Activated effector memory CD4-positive, alpha-beta T cell treated with anti-CD3 and anti-CD28 coated beads, Interleukin-2, amount 50 U/mL, for 16 hours (primary cell): ENCODE measurements at regions not wholly inside any gene's neighbourhood (a gene's known extent, or its start where the extent isn't known, plus 50 kb on each side); places are given as distances from the start of the nearest gene placed in this dataset.
"Not testable (repeated sequence)": the region's sequence is repeated elsewhere in the genome, so short reads cannot be mapped to it uniquely, and the experiment has no call there.

Experiments used
- DNase-seq: peaks from one replicate; pipeline ENCODE4 v3.0.0-alpha.2; 2020

GRCh38 chr1:104028416-104029035, 278.8 kb downstream of the AMY1C start:
- DNase-seq: no peak

DNA sequence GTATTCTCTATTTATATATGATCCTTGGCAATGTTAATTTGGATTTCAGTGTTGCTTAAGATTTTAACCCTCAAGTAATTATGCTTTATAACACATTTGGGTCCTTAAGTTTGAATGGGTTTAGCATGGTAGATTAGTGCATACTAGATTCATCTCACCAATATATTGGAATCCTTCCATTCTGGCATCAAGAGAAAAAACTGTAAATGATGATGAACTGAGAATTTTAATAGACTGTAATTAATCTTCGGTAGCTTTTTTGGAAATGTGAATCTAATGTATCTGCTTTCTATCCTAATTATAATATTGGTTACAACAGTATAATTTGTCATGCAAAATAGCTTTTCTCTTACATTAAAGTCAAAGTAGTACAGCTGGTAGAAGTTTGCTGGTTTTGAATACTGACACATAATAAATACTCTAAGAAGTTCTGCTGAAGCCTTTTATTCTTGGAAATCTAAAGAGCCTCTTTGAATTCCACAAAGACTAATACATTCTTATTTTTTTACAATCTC, 279.8 kb downstream of the AMY1C start:
- DNase-seq: no peak

DNA sequence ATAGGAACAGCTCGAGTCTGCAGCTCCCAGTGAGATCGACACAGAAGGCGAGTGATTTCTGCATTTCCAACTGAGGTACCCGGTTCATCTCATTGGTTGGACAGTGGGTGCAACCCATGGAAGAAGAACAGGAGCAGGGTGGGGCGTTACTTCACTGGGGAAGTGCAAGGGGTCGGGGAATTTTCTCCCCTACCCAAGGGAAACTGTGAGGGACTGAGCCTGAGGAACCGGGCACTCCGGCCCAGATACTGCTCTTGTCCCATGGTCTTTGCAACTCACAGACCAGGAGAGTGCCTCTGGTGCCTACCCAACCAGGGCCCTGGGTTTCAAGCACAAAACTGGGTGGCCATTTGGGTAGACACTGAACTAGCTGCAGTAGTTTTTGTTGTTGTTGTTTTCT, 307.1 kb downstream of the AMY1C start:
- no peak for DNase-seq

- not testable (repeated sequence) for DNase-seq
These were observed 307.7 kb downstream of the AMY1C start for GRCh38 chr1:104057219-104057898.

GRCh38 chr1:104061637-104062036, 311.9 kb downstream of the AMY1C start:
- DNase-seq: not testable (repeated sequence)

GRCh38 chr1:104064399-104064798, 314.7 kb downstream of the AMY1C start:
- no peak for DNase-seq

GRCh38 chr1:104072915-104073371, 323.2 kb downstream of the AMY1C start:
- no peak for DNase-seq

GRCh38 chr1:104073463-104073902, 323.8 kb downstream of the AMY1C start:
- no peak for DNase-seq

GRCh38 chr1:104082221-104082620, 332.5 kb downstream of the AMY1C start:
- DNase-seq: no peak

GRCh38 chr1:104084380-104084779, 334.7 kb downstream of the AMY1C start:
- no peak for DNase-seq

DNA sequence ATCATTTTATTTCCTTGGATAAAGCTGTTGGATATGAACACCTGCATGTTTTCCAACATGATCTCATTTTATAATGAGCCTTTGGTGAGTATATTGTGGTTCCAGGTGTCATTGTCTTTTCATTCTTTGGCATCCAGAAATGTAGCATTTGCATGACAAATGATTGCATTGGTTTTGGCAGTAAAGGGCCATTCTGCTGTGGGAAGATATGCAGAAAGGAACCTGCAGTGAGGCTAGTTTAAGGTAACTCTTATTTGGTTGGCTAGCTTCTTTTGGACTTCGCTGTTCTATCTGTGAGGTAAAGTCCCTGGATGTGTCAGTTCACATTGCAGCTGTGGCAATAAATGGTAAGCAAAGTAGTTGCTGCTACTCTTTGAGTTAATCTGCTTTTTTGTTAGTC, 343.0 kb downstream of the AMY1C start:
- DNase-seq: no peak

- no peak for DNase-seq
These were observed 349.1 kb downstream of the AMY1C start for GRCh38 chr1:104098837-104099236.

GRCh38 chr1:104100115-104100514, 350.4 kb downstream of the AMY1C start:
- no peak for DNase-seq

DNA sequence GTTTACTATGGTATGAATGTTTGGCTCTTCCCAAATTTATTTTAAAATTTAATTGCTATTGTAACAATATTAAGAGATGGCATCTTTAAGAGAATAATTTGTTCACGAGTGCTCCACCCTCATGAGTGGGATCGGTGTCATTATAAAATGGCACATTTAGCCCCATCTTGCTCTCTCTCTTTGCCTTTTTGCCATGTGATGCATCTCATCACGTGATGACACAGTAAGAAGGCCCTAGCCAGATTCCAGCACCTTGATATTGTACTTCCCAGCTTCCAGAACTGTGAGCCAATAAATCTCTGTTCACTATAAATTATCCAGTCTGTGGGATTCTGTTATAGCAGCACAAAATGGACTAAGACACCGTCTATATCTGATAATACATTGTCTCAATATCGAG, 355.8 kb downstream of the AMY1C start:
- no peak for DNase-seq

- DNase-seq: no peak
These were observed 370.8 kb downstream of the AMY1C start for GRCh38 chr1:104120525-104120924.

DNA sequence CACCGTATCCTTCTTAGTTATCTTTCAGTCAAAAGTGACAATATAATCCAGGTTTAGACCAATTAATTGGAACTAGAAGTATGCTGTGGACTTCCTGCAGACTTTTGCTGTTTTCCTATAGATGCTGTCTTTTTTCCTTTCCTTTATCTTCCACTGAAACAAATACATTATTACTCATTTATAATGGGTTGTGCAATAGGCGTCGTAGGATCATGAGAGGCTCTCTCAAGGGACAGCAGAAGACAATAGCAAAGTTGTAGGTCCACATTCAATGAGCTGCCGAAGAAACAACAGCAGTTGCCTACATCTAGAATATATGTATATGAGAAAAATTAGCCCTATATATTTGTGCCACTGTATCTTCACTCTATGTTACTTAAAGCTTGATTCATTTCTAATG, 371.6 kb downstream of the AMY1C start:
- no peak for DNase-seq

- no peak for DNase-seq
These were observed 375.6 kb downstream of the AMY1C start for GRCh38 chr1:104125266-104125665.

DNA sequence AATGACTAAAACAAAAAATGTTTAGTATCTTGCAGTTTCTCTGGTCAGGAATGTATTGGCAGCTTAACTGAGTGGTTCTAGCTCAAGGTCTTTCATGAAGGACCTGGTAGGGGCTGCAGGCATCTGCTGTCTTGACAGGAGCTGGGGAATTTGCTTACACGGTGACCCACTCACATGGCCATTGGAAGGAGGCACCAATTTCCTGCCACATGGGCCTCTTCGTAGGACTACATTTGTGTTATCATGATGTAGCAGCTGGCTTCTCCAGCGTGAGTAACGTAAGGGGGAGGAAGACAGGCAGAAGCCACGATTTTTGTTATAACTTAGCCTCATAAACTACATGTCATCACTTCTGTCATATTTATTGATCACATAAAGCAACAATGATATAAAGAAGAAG, 376.3 kb downstream of the AMY1C start:
- DNase-seq: no peak

- DNase-seq: no peak
These were observed 382.8 kb downstream of the AMY1C start for GRCh38 chr1:104132382-104132973.

GRCh38 chr1:104135036-104135435, 385.3 kb downstream of the AMY1C start:
- DNase-seq: not testable (repeated sequence)

DNA sequence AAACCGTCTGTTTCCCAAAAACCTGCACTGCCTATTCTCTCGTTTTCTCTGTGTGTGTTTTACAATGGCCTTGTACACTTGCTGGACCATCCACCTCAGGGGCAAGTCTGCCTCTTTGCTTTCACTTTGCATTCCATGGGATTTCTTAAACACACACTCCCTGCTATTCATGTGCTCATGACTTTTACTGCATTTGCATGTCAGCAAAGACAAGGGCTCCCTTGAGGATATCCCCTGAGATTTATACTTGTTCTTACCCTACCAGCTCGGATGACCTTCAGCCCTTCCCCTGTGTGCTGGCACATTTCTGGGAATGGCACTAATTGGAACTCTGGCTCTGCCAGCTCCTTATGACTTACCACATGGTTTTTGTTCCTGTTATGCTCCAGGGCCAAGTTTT, 386.9 kb downstream of the AMY1C start:
- DNase-seq: no peak

GRCh38 chr1:104156738-104157137, 407.0 kb downstream of the AMY1C start:
- no peak for DNase-seq

GRCh38 chr1:104163912-104164476, 414.3 kb downstream of the AMY1C start:
- no peak for DNase-seq

DNA sequence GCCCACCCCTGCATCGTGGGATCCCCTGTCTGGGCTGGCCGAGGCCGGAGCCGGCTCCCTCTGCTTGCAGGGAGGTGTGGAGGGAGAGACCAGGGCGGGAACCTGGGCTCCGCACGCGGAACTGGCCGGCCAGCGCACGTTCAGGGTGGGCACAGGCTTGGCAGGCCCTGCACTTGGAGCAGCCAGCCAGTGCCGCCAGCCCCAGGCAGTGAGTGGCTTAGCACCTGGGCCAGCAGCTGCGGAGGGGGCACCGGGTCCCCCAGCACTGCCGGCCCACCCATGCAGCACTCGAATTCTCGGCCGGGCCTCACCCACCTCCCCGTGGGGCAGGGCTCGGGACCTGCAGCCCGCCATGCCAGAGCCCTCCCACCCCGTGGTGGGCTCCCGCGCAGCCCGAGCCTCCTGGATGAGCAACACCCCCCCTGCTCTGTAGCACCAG, 422.6 kb downstream of the AMY1C start:
- no peak for DNase-seq
